Activated CD4-positive, alpha-beta T cell treated with anti-CD3 and anti-CD28 coated beads, Interleukin-2, amount 10 ng/mL, durations not matched to agents 24 days and 14 days (primary cell): ENCODE measurements at regions not wholly inside any gene's neighbourhood (a gene's known extent, or its start where the extent isn't known, plus 50 kb on each side); places are given as distances from the start of the nearest gene placed in this dataset.

Experiments used
- DNase-seq: peaks from one replicate; pipeline ENCODE4 v3.0.0; 2022
- H3K27ac Mint-ChIP-seq: one replicate; pipeline ENCODE4 v1.8.0; 2022; ENCODE audit warnings: mild to moderate bottlenecking, mixed read lengths
- H3K27me3 Mint-ChIP-seq: one replicate; pipeline ENCODE4 v1.8.0; 2022; ENCODE audit warnings: mixed read lengths
- H3K36me3 Mint-ChIP-seq: one replicate; pipeline ENCODE4 v1.8.0; 2022; ENCODE audit warnings: low read depth, mild to moderate bottlenecking, mixed read lengths
- H3K4me1 Mint-ChIP-seq: one replicate; pipeline ENCODE4 v1.8.0; 2021; ENCODE audit warnings: mixed read lengths
- H3K4me3 Mint-ChIP-seq: one replicate; pipeline ENCODE4 v1.8.0; 2022; ENCODE audit warnings: mild to moderate bottlenecking, moderate library complexity, mixed read lengths
- H3K9me3 Mint-ChIP-seq: one replicate; pipeline ENCODE4 v1.8.0; 2021; ENCODE audit warnings: mixed read lengths
- intact Hi-C: fragments of 100-400 bp; cut with micrococcal nuclease; formaldehyde crosslinking; loops from one replicate; pipeline ENCODE4 v1.15.1; 2023

GRCh38 chr18:6465281-6465680 lies 50.6 kb upstream of the L3MBTL4 start:
- DNase-seq = no peak
- H3K27me3 Mint-ChIP-seq = no peaks in the 10 kb centered on the region
- intact Hi-C loops = no loop called here
- H3K9me3 Mint-ChIP-seq = no peaks in the 10 kb centered on the region
- H3K27ac Mint-ChIP-seq = no peak overlapping the region
- no peak overlapping the region for H3K4me3 Mint-ChIP-seq
- H3K4me1 Mint-ChIP-seq = no peaks in the 10 kb centered on the region
- H3K36me3 Mint-ChIP-seq = no peaks in the 10 kb centered on the region

DNA sequence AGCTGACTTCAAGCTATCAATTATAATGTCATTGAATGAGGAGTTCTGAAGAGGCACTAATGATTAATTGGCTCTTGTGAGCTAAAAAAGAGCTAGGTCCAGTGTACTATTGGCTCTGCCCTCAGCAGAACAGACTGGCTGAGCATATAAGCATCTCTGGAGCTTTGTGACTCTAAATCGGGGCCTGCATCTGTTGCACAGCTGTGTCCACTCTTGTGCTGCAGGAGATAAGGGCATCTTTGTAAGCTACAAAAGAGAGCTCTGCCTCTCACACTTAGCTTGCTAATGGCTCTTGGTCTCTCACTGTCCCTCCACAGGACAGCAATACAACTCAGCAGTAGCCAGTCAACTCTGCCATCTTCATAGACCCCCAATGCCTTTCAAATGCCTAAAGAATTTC lies 61.5 kb upstream of the L3MBTL4 start:
- Mint-ChIP-seq H3K9me3 (peaks cover 10% of the 10 kb centered on the region), H3K4me1 (no peaks in the 10 kb centered on the region), H3K27ac (no peak overlapping the region), H3K4me3 (no peak overlapping the region), H3K27me3 (no peaks in the 10 kb centered on the region), H3K36me3 (no peaks in the 10 kb centered on the region)
- DNase-seq = no peak
- intact Hi-C loops = no loop called here

DNA sequence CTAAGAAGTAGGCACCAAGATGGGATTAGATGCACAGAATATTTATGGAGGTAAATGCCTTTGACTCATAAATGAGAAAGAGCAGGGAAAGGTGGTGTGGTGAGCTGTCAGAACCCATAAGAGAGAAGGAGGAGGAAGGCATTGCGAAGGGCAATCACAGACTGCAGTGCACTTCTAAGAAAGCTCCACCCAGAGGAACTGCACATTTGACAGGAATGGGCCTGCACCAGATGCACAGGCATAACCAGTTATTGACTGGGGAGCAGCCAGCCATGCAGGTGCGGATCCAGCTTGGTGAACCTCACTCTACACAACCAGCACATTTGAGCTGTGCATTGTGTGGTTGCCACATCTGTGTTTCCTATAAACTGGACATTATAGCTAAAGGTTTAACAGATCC lies 62.2 kb upstream of the L3MBTL4 start:
- Mint-ChIP-seq H3K9me3 (peaks cover 3% of the 10 kb centered on the region), H3K4me1 (no peaks in the 10 kb centered on the region), H3K27ac (no peak overlapping the region), H3K36me3 (no peaks in the 10 kb centered on the region), H3K4me3 (no peak overlapping the region), H3K27me3 (no peaks in the 10 kb centered on the region)
- DNase-seq = no peak
- intact Hi-C loops = no loop called here

GRCh38 chr18:6478121-6478520 lies 63.4 kb upstream of the L3MBTL4 start:
- no peak overlapping the region for H3K4me3 Mint-ChIP-seq
- H3K9me3 Mint-ChIP-seq = no peaks in the 10 kb centered on the region
- no peaks in the 10 kb centered on the region for H3K36me3 Mint-ChIP-seq
- intact Hi-C loops = no loop called here
- no peak overlapping the region for H3K27ac Mint-ChIP-seq
- no peaks in the 10 kb centered on the region for H3K27me3 Mint-ChIP-seq
- no peak for DNase-seq
- no peaks in the 10 kb centered on the region for H3K4me1 Mint-ChIP-seq

DNA sequence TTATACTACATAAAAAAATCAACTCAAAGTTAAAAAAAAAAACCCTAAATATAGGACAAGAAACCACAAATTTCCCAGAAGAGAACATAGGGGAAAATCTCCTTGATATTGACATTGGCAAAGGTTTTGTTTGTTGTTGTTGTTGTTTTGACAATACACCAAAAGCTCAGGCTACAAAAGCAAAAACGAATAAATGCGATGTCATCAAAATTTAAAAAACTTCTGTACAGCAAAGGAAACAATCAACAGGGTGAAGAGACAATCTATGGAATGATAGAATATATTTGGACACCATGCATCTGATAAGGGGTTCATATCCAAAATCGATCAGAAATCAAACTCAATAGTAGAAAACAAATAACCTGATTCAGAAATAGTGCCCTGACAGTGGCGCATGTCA lies 65.0 kb upstream of the L3MBTL4 start:
- intact Hi-C loops = no loop called here
- Mint-ChIP-seq H3K4me3 (no peak overlapping the region), H3K9me3 (no peaks in the 10 kb centered on the region), H3K27ac (no peak overlapping the region), H3K4me1 (no peaks in the 10 kb centered on the region), H3K27me3 (no peaks in the 10 kb centered on the region), H3K36me3 (no peaks in the 10 kb centered on the region)
- DNase-seq = no peak

DNA sequence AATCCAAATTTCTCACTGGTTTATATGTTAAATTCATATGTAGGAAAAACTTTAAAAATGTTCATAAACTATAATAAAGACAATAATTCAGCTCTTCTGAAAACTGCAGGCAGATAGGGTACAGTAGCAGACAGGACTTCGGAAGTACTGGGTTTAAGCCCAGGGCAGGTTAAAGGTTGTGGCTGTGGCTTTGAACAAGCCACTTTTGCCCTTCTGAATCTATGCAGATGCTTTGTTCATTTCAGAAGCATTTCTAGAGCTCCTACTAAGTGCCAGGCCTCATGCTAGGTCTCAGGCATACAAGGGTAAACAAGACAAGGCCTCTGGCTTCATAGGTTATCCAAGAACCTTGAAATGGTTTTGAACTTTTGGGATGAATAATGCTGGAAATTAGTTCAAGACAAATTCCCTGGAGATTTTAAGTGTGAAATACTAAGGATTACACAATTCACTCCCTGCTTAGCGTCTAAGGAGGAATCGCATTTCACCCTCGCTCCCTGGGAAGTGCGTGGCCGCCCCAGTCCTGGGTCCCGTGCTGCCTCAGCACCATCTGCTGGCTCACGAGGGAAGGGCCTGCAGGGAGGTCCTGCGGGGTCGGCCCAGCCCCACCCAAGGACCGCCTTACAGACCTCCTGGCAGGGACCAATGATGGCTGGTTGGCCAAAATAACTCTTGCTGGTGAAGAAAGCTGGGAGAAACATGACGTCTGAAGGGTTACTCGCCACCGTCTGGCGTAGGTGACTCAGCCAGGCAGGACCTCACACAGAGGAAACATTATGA lies 67.7 kb upstream of the L3MBTL4 start:
- no peak for DNase-seq
- intact Hi-C loops = no loop called here
- H3K27me3 Mint-ChIP-seq = no peaks in the 10 kb centered on the region
- no peaks in the 10 kb centered on the region for H3K4me1 Mint-ChIP-seq
- no peak overlapping the region for H3K27ac Mint-ChIP-seq
- H3K9me3 Mint-ChIP-seq = no peaks in the 10 kb centered on the region
- no peaks in the 10 kb centered on the region for H3K36me3 Mint-ChIP-seq
- H3K4me3 Mint-ChIP-seq = no peak overlapping the region

GRCh38 chr18:6484659-6485058 lies 69.9 kb upstream of the L3MBTL4 start:
- Mint-ChIP-seq H3K4me1 (no peaks in the 10 kb centered on the region), H3K27me3 (no peaks in the 10 kb centered on the region), H3K36me3 (no peaks in the 10 kb centered on the region), H3K4me3 (no peak overlapping the region), H3K9me3 (no peaks in the 10 kb centered on the region), H3K27ac (no peak overlapping the region)
- intact Hi-C loops = no loop called here
- no peak for DNase-seq

- H3K27ac Mint-ChIP-seq = no peak overlapping the region
- H3K27me3 Mint-ChIP-seq = no peaks in the 10 kb centered on the region
- no peaks in the 10 kb centered on the region for H3K9me3 Mint-ChIP-seq
- no peaks in the 10 kb centered on the region for H3K4me1 Mint-ChIP-seq
- intact Hi-C loops = no loop called here
- H3K36me3 Mint-ChIP-seq = no peaks in the 10 kb centered on the region
- H3K4me3 Mint-ChIP-seq = no peak overlapping the region
- DNase-seq = no peak
Observed at GRCh38 chr18:6486313-6486712, 71.6 kb upstream of the L3MBTL4 start.

DNA sequence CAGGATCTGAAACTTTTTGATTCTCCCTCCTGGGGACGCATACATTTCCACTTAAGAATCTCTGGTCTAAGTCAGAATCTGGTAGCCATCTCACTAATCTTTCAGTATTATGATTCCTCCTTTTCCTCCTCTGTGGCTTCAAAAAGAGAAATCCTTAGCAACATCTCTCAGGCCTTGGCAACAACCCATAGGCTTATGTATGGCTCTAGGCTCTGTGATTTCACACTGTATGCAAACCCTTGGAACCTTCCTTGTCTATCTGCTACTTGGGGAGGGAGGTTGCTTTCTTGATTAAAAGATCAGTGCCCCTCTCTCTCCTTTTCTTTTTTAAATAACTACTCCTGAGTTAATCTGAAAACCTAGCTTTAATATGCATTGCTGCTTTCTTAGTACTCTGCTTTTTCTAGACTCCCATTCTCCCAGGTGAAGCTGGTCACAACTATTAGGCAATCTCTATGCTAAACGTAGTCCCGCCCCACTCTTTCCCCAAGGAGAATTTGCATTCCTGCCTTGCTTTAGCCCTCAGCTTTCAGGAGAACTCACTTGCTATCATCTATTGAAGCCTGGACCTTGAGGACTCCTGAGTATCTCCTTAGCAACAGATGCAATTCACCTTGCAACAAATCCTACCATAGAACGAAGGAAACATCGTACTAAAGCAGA lies 72.2 kb upstream of the L3MBTL4 start:
- Mint-ChIP-seq H3K4me3 (no peak overlapping the region), H3K27me3 (no peaks in the 10 kb centered on the region), H3K36me3 (no peaks in the 10 kb centered on the region), H3K4me1 (no peaks in the 10 kb centered on the region), H3K27ac (no peak overlapping the region), H3K9me3 (no peaks in the 10 kb centered on the region)
- intact Hi-C loops = no loop called here
- no peak for DNase-seq

GRCh38 chr18:6487968-6488367 lies 73.3 kb upstream of the L3MBTL4 start:
- H3K27ac Mint-ChIP-seq = no peak overlapping the region
- no peaks in the 10 kb centered on the region for H3K4me1 Mint-ChIP-seq
- no peak overlapping the region for H3K4me3 Mint-ChIP-seq
- H3K27me3 Mint-ChIP-seq = no peaks in the 10 kb centered on the region
- no peaks in the 10 kb centered on the region for H3K9me3 Mint-ChIP-seq
- no peak for DNase-seq
- intact Hi-C loops = no loop called here
- no peaks in the 10 kb centered on the region for H3K36me3 Mint-ChIP-seq

DNA sequence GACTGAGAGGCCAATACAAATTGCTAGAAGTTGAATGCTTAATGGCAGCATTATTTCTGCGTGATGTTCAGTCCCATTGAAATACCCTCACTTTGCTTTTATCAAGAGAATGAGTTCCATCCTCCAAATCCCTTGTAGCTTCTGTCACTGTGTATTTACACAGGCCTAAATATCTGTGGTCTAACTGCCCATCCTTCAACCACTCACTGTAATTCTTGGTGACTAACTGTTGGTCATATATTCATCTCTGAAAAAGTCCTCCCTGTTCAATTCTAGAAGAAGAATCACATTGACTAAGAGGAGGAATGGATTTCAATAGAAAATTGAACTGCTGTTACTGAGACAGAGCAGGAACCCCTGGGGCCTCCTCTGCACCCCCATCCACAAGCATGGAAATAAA lies 74.2 kb upstream of the L3MBTL4 start:
- Mint-ChIP-seq H3K9me3 (no peaks in the 10 kb centered on the region), H3K36me3 (no peaks in the 10 kb centered on the region)

GRCh38 chr18:6489977-6490376 lies 75.3 kb upstream of the L3MBTL4 start:
- Mint-ChIP-seq H3K27me3 (no peaks in the 10 kb centered on the region), H3K27ac (no peak overlapping the region), H3K4me1 (no peaks in the 10 kb centered on the region), H3K4me3 (no peak overlapping the region), H3K9me3 (no peaks in the 10 kb centered on the region), H3K36me3 (no peaks in the 10 kb centered on the region)
- no peak for DNase-seq
- intact Hi-C loops = no loop called here

More for the DNA sequence above, 74.2 kb upstream of the L3MBTL4 start:
- Mint-ChIP-seq H3K27ac (no peak overlapping the region), H3K4me1 (no peaks in the 10 kb centered on the region), H3K27me3 (no peaks in the 10 kb centered on the region), H3K4me3 (no peak overlapping the region)
- intact Hi-C loops = no loop called here
- no peak for DNase-seq

DNA sequence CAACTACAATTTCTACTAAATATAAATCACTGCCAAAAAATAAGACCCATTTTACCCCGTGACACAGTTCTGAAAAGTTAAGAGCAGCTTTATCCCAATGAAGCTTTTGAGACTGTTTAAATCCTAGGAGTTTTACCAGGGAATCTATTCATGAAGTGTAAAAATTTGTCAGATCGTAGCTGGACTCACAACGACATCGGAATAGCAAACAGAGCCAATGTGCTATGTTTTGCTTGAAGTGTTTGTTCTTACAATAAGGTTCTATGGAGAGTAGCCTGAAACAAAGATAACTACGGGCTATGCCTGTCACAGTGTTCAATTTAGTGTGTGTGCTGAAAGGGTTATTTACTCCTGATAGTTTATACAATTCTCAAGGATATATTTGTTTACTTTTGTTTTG lies 78.5 kb upstream of the L3MBTL4 start:
- Mint-ChIP-seq H3K4me3 (no peak overlapping the region), H3K9me3 (no peaks in the 10 kb centered on the region), H3K27ac (no peak overlapping the region), H3K36me3 (no peaks in the 10 kb centered on the region), H3K27me3 (no peaks in the 10 kb centered on the region), H3K4me1 (no peaks in the 10 kb centered on the region)
- no peak for DNase-seq
- intact Hi-C loops = no loop called here

DNA sequence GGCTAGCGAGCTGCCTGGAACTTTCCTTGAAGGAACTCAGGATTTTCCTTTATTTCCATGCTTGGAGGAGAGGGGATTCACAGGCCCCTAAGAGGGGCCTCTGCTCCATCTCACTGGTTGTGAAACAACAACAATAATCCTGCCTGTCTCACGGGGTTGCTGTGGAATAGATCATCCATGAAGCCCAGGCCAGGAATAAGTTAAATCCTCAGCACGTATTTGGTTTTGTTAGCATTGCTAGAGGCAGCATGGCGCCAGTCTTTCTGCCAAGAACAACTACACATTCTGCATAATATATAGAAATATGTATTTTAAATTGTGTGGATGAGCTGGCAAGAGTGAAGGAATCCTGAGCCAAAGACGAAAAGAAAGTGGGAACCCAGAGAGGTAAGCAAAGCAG lies 80.8 kb upstream of the L3MBTL4 start:
- DNase-seq = no peak
- intact Hi-C loops = no loop called here
- H3K27me3 Mint-ChIP-seq = no peaks in the 10 kb centered on the region
- no peaks in the 10 kb centered on the region for H3K9me3 Mint-ChIP-seq
- H3K36me3 Mint-ChIP-seq = no peaks in the 10 kb centered on the region
- no peak overlapping the region for H3K4me3 Mint-ChIP-seq
- H3K27ac Mint-ChIP-seq = no peak overlapping the region
- H3K4me1 Mint-ChIP-seq = no peaks in the 10 kb centered on the region

GRCh38 chr18:6497543-6497942 lies 82.8 kb upstream of the L3MBTL4 start:
- H3K4me1 Mint-ChIP-seq = no peaks in the 10 kb centered on the region
- intact Hi-C loops = no loop called here
- no peaks in the 10 kb centered on the region for H3K27me3 Mint-ChIP-seq
- no peaks in the 10 kb centered on the region for H3K9me3 Mint-ChIP-seq
- H3K27ac Mint-ChIP-seq = no peak overlapping the region
- DNase-seq = no peak
- no peak overlapping the region for H3K4me3 Mint-ChIP-seq
- H3K36me3 Mint-ChIP-seq = no peaks in the 10 kb centered on the region
